RWPE1 (cell line): ENCODE measurements at regions not wholly inside any gene's neighbourhood (a gene's known extent, or its start where the extent isn't known, plus 50 kb on each side); places are given as distances from the start of the nearest gene placed in this dataset.

Source experiments
- CTCF ChIA-PET: fragments of 350-600 bp; sonication (Branson Sonifier 250); formaldehyde crosslinking; extraction: SDS; loops from one replicate; lab custom pipeline; 2021; lab: Yijun Ruan, JAX
- POLR2A ChIA-PET: fragments of 400-600 bp; formaldehyde crosslinking; extraction: SDS; loops from one replicate; lab custom pipeline; 2020; ENCODE audit warnings: antibody characterized with exemption; ENCODE audit not compliant: low non-redundant PET; lab: Yijun Ruan, JAX
- DNase-seq: peaks from one replicate; pipeline ENCODE4 v3.0.0; 2012; ENCODE audit warnings: low spot score
- H3K27ac ChIP-seq: fragments of 450-650 bp; 2 replicates; pipeline ENCODE4 v1.5.1; 2017
- TF ChIP-seq, protein P1 (sequence below): fragments of 450-650 bp; conservative IDR thresholded peaks from 2 replicates; pipeline ENCODE4 v1.5.1; 2017; ENCODE audit warnings: low read depth, mild to moderate bottlenecking

DNA sequence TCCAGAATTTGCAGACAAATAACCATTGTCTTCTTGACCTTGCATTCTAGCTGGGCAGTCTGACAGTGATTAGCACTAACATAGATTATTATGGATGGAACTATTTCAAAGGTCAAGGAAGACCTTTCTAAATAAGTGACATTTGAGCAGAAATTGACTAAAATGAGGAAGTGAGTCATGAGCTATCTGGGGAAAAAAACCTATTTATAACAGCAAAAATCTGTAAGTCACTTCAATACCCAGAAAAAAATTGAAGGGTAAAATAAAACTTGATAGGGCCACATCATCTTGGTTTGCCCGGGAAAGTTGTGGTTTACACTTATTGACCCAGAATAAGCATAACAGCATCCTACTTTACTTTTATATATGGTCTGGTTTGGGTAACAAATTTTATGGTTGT lies 414.6 kb upstream of the HS3ST1 start:
- CTCF ChIA-PET = no interaction called here

DNA sequence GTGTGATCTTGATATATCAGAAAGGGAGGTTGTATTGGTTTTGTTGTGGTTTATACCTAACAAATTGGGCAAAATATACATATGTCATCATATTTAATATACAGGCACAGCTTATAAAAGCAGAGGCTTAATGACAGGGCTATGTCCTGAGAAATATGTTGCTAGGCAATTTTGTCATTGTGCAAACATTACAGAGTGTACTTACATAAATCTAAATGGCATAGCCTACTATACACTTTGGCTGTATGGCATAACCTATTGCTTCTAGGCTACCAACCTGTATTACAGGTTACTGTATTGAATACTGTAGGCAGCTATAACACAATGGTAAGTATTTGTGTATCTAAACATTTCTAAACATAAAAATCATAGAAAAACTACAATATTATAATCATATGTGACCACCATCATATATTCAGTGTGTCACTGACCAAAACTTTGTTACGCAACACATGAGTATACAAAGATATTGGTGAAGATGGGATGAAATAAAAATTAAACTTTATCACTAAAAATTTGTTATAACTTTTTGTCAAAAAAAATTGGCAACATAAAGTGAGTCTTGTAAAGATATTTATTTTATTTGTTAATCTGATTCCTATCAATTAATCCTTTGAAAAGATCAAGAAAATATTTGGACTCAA lies 414.0 kb upstream of the HS3ST1 start:
- no peak for DNase-seq
- ChIA-PET CTCF (no interaction called here), POLR2A (no interaction called here)
- no peak overlapping the region for H3K27ac ChIP-seq
- TF ChIP-seq, protein P1, sequence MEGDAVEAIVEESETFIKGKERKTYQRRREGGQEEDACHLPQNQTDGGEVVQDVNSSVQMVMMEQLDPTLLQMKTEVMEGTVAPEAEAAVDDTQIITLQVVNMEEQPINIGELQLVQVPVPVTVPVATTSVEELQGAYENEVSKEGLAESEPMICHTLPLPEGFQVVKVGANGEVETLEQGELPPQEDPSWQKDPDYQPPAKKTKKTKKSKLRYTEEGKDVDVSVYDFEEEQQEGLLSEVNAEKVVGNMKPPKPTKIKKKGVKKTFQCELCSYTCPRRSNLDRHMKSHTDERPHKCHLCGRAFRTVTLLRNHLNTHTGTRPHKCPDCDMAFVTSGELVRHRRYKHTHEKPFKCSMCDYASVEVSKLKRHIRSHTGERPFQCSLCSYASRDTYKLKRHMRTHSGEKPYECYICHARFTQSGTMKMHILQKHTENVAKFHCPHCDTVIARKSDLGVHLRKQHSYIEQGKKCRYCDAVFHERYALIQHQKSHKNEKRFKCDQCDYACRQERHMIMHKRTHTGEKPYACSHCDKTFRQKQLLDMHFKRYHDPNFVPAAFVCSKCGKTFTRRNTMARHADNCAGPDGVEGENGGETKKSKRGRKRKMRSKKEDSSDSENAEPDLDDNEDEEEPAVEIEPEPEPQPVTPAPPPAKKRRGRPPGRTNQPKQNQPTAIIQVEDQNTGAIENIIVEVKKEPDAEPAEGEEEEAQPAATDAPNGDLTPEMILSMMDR = no peak

More for the DNA sequence above, 414.6 kb upstream of the HS3ST1 start:
- POLR2A ChIA-PET = no interaction called here
- H3K27ac ChIP-seq = no peak overlapping the region
- TF ChIP-seq, protein P1 = no peak
- no peak for DNase-seq

DNA sequence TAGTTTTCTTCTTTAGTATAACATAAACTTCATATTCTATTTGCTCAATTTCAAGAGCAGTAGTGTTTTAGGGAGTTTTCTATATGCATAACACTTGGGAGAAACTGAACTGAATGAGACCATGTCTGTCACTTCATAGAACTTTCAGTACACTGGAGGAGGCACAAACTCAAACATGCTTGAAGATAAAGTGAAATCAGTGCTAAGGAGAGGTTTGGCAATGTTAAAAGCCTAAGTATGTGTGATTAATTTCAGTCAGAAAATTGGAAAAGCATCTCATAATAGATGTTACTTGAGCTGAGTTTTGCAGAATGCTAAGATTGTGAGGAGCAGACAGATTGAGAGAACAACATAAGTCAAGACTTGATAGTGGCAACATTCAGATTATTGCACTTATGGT lies 411.2 kb upstream of the HS3ST1 start:
- no peak for DNase-seq
- no peak overlapping the region for H3K27ac ChIP-seq
- CTCF ChIA-PET = no interaction called here
- TF ChIP-seq, protein P1 = no peak
- POLR2A ChIA-PET = no interaction called here

DNA sequence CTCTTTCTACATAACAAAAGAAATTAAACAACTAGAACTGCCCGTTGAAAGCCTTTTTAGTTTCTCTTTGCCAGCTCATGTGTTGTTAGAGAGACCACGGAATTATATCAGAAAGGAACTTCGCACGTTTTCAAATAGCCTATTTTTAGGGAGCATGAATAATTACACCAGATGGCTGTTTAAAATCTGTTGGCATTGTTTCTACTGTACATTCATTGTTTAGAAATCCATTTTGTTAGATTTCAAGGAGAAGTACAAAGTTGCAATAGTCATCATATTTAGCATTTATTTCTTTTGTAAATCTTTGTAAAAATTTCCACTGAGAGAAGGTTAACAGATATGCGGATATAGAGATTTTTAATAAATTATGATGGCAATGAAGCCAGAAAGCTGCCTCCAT lies 403.0 kb upstream of the HS3ST1 start:
- DNase-seq = no peak
- no peak overlapping the region for H3K27ac ChIP-seq
- CTCF ChIA-PET = no interaction called here
- POLR2A ChIA-PET = no interaction called here
- TF ChIP-seq, protein P1 = no peak

DNA sequence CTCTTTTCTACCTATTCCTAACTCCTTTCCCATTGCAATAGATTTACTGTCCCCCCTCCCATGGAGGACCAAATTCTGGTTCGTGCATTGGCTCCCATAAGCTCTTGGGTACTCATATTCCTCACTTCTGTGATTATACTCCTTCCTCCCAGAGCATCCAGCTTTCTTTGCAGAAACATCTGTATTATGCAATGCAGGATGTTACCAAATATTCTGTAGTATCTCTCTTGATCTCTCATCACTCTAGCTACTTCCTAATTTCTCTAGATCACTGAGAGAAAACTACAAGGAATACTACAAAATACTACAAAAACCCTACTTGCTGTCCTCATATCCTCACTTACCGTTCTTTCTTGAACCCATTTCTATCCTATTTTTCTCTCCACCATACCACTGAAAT lies 395.9 kb upstream of the HS3ST1 start:
- TF ChIP-seq, protein P1 = no peak
- no peak for DNase-seq
- CTCF ChIA-PET = no interaction called here
- no peak overlapping the region for H3K27ac ChIP-seq
- POLR2A ChIA-PET = no interaction called here

DNA sequence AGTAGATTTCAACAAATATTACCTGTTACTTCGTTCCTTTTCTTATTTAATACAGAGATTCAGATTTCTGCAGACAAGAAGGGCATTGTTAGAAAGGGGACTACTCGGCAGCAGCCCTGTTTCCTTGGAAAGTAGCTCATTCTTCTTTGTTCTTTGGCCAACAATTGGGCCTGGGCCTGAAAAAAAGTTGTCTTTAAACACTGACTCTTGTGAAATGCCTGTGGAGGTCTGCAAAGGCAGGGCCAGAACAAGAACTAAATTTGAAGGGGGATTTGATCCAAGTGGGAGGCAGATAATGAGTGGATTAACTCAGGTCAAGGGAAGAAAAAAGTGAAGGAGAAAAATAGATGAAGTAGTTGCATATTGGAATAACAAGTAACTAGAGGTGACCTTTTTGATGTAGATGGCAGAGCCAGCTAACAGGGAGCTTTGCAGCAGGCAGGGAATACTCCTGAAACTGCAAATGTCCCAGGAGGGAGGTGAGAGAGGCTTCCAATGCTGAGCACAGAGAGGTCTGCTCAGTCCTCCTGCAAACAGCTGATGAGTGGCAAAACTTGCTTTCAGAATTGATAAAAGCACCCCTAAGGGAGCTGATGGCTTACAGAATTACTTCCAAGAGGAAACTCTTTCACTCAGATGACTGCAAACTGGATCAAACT lies 393.2 kb upstream of the HS3ST1 start:
- H3K27ac ChIP-seq = no peak overlapping the region
- TF ChIP-seq, protein P1 = no peak
- ChIA-PET CTCF (interaction anchor here (0.6 kb wide), 1 partner anchor 221 kb away, joined by 3 read pairs; no protein-coding TSS in a partner anchor), POLR2A (no interaction called here)
- no peak for DNase-seq
